ENCODE measurements at regions not wholly inside any gene's neighbourhood (a gene's known extent, or its start where the extent isn't known, plus 50 kb on each side); places are given as distances from the start of the nearest gene placed in this dataset.

DNA sequence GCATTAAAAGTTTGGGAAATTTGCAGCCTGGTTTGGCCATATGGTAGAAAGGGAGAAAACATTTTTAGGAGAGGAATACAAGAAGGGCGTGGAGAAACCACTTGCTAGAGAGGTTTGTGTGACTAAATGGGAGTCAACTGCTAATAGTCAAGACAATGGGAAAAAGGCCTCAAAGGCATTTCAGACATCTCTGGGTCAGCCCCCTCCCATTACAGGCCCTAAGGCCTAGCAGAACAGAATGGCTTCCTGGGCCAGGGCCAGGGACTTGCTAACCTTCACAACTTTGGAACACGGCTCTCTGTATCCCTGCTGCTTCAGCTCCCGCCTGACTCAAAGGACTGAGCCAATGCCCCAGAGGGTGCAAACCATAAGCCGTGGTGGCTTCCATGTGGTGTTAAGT lies 752.3 kb upstream of the ADAMTS5 start:
- no peak for DNase-seq

DNA sequence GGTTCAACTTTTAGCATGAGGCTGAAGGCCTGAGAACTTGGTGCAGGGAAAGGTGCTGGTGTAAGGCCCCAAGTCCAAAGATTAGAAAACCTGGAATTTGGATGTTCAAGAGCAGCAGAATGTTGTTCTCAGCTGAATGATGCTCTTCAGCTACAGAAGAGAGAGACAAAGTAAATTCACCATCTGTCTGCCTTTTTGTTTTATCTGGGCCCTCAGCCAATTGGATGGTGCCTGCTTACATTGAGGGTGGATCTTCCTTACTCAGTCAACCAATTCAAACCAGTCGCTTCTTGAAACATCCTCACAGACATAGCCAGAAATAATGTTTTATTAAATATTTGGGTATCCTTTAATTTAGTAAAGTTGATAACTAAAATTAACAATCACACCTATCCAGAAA lies 748.2 kb upstream of the ADAMTS5 start:
- no peak for DNase-seq

DNA sequence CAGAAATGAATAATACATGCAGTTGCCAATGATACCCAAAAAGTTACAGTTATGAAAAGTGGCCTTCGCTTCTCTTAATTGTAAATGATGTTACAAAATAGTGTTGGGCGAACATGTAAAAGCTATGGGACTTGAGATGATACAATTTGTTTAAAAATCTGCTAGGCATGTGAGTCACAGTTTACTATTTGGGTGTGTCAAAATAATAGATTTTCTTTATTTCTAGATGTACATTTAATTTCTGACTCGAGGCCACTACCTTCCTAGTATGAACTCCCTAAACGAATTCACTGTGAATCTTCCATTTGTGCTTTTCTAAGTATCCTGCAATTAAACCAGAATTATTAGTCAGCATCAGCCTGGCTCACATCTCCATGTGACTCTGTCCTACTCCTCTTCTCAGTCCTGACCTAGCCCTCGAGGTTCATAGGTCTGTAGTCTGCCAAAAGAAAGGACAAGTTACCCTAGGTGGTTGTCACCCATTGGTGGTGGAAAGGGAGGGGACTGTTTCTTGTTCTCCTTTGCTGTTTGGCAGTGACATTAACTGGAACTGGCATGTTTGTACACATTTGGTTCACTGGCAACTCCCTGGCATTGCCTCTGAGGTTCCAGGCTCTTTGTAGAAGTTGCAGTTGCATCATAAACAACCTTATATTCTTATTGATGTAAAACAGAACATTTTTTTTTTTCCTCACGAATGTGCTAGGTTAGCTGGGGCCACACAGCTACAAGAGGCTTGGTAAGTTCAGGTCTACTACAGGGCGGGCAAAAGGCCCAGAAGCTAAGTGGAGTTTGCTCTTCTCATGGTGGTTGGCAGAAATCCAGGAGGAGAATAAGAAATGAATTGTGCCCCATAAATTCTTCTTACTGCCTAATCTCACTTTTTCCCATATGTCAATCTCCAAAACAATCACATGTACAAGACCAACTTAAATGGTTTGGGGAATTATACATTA lies 746.5 kb upstream of the ADAMTS5 start:
- DNase-seq: no peak

DNA sequence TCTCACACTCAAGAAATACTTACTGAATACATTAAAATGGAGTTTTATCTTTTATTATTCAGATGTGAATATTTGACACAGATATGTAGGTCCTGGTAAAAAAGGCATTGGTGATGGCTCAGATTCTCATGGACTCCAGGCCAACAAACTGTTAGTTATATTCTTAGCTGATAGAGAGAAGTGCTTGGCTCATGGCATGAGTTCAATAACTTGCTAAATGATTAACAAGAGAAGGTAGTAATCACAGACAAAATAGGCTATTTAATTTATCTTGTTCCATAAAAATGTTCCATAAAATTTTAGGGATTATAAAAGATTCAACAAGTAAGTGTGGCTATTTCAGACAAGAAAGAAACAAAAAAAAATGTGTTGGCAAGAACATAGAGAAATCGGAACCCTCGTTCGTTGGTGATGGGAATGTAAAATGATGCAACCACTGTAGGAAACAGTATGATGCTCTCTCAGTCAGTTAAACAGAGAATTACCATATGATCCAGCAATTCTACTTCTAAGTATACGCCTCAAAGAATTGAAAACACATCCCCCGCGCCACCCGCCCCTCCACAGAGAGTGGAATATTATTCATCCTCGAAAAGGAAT lies 737.8 kb upstream of the ADAMTS5 start:
- no peak for DNase-seq

DNA sequence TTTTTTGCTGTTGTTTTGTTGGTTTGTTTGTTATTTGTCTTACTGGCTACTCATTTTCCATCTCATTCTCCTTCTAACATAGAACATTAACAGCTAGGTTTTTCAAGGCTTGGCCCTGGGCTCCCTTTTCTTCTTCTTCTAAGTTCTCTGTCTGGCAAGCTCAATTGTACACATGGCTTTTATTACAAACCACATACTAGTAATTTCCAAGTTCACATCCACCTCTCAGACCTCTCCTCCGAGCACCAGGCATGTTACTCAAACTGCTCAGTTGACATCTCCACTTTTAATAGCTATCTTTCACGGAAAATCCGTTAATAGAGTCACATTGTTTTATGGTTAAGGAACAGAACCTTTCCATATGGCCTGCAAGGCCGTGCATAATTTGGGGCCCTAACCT lies 736.9 kb upstream of the ADAMTS5 start:
- peak; percentile 47 for DNase-seq

DNA sequence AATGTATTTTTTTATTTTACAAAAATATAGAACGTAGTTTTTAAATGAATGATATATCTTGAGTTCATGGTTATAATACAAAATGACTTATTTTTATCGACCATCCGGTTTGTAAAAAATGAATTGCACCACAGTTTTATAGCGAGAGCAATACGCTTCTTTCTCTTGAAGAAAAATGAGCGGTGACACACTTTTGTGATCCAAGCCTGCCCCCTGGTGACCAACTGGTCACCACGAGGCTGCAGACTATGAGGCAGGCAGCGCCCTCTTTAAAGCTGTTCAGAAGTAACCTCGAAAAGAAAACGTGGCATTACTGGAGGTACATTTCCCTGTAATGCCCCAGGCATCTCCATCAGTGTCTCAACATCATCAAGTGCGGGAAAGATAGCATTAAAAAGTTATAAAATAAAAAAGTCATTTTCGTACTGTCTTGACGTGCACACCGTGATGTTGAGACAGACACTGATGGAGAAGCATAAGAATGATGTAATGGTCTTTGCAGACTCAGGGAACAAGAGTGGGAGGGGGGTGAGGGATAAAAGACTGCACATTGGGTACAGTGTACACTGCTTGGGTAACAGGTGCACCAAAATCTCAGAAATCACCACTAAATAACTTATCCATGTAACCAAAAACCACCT lies 734.2 kb upstream of the ADAMTS5 start:
- peak; percentile 85 for DNase-seq

DNA sequence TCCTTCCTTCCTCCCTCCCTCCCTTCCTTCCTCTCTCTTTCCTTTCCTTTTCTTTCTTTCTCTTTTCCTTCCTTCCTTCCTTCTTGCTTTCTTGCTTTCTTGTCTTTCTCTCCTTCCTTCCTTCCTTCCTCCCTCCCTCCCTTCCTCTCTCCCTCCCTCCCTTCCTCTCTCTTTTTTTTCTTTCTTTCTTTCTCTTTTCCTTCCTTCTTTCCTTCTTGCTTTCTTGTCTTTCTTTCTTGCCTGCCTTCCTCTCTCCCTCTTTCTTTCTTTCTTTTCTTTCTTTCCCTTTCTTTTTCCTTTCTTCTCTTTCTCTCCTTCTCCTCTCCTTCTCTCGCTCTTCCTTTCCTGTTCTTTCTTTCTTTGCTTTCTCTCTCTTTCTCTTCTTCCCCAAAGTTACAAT lies 728.4 kb upstream of the ADAMTS5 start:
- DNase-seq: no peak

DNA sequence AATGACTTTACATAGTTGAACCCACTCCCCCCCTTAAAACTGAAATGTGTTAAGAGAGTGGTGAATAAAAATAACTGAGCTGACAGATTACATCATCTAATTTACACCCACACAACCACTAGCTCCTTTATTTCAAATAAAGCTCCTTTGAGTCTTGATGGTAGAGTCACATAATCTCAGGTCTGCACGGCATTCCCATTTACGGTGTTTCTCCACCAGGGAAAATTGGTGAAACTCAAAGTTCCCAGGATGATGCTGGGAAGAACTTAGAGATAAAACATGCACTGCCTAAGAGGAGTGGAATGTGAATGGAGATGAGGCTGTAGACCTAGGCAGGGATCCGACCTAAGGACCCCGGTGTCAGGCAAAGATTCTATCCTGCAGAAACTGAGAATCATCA lies 727.8 kb upstream of the ADAMTS5 start:
- DNase-seq: peak; percentile 17

DNA sequence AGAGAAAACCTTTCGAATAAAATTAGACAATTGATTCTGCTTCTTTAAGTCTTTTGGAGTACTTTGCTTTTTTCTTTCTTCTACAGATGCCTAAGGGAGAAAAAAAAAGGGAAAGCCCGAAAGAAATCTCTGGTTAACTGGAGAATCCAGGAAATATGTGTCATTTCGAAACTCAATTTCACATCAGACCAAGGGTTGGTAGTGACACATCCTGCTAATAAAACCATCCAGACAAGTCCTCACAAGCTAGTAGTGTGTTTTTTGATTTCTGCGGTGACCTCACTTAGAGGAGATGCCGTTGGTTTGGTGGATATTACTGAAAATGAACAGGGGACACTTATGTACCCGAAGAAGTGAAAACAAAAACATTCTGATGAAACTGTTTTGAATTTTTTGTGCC lies 726.5 kb upstream of the ADAMTS5 start:
- peak; percentile 82 for DNase-seq

DNA sequence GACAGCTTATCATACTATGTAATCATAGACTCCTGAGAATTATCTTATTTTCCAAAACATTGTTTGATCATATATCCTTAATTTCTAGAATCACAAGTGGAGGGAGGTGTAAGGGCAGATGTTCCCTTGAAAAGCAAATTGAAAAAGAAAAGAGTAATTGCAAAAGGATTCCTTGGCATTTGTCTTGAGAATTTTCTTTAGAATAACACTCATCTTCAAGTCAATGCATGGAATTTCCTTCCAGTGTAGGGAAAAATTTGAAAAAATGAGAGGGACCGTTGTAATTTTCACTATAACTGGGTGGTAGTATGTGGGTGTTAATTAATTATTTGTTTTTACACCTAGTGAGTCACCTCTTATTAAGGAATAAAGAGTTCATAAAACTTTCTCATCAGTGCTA lies 724.6 kb upstream of the ADAMTS5 start:
- DNase-seq: no peak

DNA sequence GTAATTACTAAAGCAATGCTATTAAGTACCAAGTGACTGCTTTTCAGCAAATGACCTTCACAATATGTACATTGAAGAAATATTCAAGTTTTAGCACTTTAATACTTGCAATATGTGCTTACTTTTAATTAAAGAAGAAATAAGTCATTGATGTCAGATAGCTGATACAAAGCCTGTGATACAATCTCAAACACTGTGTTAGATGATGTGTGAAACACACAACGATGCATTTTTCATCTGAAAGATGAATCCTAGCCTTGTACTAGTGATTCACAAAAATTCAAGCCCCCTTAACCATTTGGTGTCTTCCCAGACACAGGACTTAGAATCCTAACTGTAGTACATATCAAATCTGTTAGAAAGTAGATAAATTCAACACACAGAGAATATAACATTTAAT lies 724.1 kb upstream of the ADAMTS5 start:
- no peak for DNase-seq

DNA sequence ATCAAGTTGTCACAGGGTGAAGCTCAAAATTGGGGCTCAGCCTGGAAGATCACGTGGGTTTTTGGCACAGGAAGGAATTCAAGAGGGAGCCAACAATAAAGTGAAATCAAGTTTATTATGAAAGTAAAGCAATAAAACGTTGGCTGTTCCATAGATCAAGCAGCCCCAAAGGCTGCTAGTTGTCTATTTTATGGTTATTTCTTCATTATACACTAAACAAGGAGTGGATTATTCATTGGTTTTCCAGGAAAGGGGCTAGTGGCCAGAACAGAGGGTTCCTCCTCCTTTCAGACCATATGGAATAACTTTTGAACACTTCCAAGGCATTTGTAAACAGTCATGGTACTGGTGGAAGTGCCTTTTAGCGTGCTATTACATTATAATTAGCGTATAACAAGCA lies 723.5 kb upstream of the ADAMTS5 start:
- no peak for DNase-seq

DNA sequence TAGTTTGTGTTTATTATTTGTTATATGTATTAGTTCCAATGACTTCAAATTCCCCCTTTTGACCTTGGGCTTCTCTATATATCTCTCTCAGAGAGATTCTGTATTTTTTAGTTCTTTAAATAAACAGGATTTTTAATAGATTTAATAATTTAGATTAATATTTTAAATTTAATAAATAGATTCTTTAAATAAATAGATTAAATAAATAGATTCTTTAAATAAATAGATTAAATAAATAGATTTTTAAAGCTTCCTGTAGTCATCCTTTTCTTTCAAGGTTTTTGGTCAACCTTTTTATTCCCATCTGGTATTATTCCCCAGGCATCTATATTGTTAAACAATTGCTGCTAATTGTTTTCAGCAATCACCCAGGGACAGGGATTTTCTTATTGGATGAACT lies 721.9 kb upstream of the ADAMTS5 start:
- no peak for DNase-seq

DNA sequence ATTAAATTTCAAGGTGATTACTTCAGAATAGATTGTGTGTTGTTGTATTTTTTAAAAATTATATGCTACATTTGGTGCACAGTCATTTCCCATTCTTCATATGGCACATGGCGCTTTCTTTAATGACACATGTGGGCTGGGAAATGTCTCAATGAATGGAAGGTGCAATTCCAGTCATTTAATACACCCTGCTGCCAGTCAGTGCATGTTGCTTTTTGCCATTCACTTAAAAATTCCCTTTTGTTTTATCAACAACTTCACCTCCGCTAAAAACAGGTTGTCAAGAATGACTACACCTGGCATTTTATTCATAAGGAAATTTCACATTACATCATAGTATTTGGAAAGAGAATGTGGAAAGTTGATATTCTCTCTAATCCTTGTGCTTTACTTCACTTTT lies 716.4 kb upstream of the ADAMTS5 start:
- DNase-seq: no peak

DNA sequence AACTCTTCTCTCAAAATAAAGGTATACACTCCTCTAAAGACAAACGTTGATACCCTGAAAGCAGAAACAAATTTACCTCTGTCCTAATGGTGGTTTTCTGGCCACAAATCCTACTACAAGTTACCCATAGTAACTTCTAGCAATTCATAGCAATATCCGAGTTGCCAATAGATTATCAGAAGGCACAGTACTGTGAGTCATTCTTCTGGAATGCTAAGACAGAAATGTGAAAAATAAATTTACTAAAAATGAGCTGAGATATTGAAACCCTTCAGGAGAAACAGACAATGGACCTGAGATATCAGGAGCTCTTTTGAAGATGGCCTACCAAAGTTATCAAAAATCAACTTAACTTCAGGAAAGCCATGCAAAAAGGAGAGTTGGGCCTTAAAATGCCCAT lies 715.0 kb upstream of the ADAMTS5 start:
- DNase-seq: peak; percentile 31

DNA sequence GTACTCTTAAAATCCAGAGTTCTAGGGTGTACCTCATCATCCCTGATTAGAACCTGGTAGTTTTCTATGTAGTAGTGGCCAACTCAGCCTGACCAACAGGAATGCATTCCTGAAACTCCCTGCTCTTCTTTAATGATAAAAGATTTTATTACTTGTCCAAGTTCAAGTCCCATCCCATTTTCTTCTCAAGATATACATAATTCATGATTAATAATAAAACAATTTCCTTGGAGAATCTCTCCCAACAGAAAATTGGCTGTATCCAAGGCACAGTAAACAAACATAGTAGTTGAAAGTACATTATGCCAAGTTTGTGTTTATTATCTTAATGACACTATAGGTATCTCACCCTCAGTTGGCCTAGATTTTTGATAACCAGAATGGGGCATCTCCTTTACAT lies 714.1 kb upstream of the ADAMTS5 start:
- peak; percentile 42 for DNase-seq

DNA sequence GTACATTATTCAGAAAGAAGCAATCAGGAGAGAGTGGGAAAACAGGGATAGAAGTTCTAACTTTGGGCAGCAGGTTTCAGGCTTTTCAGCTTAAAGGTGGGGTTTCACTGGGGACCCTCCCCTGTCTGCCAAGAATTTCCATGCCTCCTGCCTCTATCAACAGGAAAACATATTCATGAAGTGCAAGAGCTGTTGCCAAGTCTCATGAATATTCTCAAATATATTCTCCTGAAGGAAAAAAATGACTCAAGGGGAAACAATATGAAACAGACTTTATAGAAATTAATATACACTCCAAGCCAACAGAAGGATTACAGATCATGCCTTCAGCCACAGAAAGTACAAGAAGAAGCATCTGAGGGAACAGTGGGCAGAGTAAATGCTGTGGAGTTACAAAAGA lies 713.3 kb upstream of the ADAMTS5 start:
- no peak for DNase-seq

DNA sequence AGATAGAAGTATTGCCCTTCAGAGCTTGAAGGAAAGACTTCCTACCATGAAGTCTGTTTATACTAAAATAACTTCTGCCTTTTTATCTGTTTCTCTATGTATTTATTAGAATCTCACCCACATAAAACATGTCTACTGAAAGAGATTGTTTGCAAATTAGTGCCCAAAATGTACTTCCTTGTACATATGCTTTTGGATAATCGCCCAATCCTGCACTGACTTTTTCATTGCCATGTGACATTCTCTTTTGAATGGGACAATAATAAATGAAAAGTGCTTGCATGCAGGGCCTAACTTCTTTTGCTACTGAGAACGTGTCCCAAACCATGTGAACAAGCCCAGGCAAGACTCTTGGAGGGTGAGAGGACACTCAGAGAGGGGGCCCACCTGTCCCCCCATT lies 711.6 kb upstream of the ADAMTS5 start:
- no peak for DNase-seq

DNA sequence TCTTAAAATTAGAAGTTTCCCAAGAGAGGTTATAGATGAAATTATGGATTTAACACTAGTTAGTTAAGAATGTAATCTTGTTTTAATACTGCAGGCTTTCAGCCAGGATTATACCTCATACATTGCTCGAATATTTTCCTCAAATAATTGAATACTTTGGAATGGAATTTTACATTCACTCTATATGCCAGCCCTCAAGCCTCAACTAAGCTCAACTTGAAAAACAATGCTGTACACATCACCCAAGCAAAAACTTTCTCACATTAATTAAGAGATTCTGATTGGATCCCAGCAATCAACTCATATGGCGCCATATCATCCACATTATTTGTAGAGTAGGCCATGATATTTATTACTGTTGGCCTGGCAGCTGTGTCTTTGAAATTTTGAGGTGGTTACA lies 710.7 kb upstream of the ADAMTS5 start:
- DNase-seq: peak; percentile 54

DNA sequence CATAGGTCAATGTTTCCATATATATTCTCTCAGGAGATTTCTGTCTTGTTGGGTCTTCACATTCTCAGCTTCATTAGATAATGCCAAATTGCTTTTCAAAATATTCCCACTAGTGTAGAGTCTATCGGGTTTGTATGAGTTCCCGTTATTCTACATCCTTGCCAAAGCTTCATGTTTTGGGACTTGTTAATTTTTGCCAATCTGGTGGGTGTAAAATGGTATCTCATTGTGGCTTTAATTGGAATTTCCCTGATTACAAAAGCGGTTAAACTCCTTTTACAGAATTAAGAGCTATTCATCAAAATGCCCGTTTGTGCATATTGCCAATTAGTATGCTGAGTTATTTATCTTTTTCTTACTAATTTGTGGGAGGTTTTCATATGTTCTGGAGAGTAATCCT lies 708.4 kb upstream of the ADAMTS5 start:
- no peak for DNase-seq

DNA sequence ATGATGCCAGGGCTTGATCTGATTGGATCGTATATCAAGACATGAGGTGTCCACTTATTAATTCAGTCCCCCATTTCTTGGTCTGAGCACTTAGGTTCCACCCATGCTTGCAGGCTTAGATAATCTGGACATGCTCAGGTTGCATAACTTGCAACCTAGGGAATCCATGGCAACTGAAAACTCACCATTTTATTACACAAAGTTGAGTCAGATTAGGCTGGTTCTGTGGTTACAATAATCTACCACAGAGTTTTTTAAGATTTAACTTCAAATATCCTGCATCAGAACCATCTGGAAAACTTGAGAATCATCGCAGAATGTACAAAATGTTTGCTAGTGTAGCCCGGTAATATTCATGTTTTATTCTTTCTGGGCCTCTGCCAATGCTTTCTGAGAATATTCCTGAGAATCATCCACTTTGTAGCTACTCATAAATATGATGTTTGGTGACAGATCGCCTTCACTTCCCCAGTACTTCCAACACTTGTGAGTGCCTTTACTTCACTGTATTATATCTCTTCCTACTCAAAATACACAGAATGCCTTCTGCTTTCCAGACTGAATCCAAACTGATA lies 707.2 kb upstream of the ADAMTS5 start:
- DNase-seq: peak; percentile 95

DNA sequence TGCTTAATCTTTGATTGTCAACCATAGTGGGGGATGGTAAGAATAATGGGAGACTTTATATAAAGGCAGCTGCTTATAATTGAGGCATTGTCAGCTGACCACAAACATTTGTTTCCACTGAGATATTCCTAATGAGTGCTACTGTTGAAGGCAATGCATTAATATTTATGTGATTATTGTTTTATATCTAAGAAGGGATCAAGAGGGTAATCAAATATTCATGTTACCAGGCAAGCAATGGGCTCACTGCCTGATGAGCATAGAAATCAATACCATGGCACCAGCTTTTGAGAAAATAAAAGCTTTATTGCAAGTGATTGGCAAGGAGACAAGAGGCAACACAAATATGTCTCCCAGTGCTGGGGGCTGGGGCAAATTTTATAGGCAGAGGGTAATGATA lies 706.7 kb upstream of the ADAMTS5 start:
- DNase-seq: no peak

DNA sequence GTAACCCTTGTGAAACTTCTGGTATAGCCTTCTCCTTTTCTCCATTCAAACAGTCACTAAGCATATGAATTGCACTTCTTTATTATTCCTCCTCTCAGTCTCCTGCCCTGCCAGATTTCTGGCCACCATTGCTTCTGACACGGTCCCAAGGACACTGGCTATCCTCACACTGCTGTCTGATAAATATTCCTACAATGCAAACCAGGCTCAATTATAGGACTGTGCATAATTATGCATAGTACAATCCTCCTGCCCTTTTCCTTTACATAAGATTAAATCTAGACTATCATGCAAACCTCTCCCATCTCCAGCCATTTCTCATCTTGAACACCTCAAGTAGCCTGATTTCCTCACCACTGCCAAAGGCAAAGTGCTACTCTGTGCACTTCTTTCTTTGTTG lies 704.3 kb upstream of the ADAMTS5 start:
- no peak for DNase-seq

DNA sequence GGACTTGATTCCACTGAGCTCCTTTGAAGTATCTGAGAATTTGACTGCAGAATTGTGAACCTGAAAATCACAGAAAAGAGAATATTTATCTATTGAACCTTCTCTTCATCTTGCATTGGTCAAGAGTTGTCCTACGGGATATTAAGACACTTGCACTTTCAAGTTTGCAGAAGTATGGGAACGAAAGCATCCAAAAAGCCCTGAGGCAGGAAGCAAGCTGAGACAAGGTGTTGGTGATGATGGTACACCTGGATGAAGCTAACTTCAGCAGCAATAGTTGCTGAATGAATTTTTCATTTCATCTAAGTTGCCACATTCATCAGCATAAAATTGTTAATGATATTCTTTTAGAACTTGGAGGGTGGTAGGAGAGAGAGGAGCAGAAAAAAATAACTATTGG lies 686.6 kb upstream of the ADAMTS5 start:
- no peak for DNase-seq

All from fibroblast of skin of right quadriceps (primary cell).